GM18867 (cell line): ENCODE measurements at regions not wholly inside any gene's neighbourhood (a gene's known extent, or its start where the extent isn't known, plus 50 kb on each side); places are given as distances from the start of the nearest gene placed in this dataset.
"Not testable (repeated sequence)": the region's sequence is repeated elsewhere in the genome, so short reads cannot be mapped to it uniquely, and the experiment has no call there.

ENCODE experiments used
- ATAC-seq: cut with Tn5 transposase; IDR thresholded peaks from one replicate; pipeline ENCODE4 v1.9.1; 2021; ENCODE audit warnings: mild to moderate bottlenecking, moderate library complexity; ENCODE audit not compliant: unreplicated experiment

DNA sequence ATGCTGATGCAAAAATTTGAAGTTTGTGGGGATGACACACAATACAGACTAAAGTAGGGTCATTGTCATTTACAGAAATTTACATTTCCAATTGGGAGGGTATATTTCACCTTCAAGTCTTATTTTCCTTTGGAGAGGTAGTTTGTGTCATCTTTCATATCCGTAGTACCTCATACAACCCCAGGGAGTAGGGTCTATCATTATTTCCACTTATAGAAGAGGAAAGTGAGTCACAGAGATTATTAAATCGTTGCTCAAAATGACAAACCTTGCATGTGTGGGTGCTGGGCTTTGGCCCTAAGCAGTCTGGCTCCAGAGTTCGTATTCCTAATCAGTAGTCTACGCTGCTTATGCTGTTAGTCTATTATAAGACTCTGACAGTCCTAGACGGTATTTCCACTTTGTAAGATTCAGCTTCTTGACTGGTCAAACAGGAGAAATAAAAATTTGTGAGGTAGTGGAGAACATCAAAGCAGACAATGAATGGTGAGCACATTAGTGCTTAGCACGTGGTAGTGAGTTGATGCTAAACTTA, 516.5 kb downstream of the PCDH7 start:
- no peak for ATAC-seq

DNA sequence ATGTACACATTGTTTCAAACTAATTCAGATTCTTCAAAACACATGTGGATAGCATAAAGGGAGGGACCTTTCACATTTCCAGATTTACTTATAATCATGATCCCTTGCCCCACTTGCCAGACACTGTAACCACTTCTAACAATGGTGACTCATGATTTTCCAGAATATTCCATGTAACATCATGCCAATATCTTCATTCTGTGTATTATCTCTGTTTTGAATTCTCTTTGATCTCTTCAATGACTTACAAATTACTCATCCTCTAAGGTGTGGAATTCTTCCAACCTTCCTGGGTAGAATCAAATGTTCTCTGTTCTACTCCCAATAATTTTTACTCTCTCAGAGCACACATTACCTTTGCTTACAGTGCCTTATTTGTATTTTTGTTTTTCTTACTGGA, 517.1 kb downstream of the PCDH7 start:
- no peak for ATAC-seq

DNA sequence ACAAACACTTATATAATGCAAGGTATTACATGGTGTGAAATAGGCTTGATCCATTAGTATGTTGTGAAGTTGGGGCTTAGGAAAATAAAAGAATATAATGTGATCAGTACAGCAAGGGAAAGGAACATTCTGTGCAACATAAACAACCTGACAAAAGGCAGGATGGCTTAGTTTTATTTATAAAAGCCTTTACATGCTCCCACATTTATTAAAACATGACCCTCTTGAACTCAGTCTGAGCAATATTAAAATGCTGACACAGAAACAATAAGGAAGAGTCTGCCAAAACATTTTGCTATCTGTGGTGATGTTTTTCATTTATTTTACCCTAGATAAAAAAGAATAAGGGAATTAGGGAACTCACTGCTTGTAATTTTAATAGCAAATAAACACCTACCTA, 519.7 kb downstream of the PCDH7 start:
- ATAC-seq: no peak

DNA sequence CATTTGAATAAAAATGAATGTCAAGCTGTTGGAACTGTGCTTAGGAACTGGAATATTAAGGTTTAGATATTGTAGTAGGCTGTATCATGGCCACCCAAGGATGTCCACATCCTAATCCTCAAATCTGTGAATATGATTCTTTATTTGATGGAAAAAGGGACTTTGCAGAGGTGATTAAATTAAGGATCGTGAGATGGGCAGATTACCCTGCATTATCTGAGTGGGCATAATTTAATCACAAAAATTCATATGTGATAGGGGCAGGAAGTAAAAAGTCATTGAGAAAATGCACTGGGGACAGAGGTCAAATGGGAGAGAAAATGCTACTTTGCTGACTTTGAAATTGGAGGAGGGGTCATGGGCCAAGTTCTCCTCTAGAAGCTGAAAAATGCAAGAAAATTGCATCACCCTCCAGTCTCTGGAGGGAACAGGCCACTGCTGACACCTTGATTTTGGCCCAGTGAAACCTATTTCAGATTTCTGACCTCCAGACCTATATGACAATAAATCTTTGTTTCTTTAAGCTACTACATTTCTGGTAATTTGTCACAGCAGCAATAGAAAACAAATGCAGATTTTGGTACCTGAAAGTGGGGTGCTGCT, 521.4 kb downstream of the PCDH7 start:
- ATAC-seq: no peak

DNA sequence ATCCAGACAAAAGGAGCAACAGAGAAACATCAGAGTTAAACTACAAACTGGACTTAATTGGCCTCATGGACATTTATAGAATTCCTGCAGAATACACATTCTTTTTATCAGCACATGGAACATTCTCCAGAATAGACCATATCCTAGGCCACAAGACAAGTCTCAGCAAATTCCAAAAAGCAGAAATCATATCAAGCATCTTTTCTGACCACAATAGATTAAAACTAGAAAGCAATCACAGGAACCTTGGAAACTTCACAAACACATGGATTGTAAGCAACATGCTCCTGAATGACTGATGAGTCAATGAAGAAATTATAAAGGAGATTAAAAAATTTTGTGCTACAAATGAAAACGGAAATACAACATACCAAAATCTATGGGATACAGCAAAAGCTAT, 526.7 kb downstream of the PCDH7 start:
- no peak for ATAC-seq

DNA sequence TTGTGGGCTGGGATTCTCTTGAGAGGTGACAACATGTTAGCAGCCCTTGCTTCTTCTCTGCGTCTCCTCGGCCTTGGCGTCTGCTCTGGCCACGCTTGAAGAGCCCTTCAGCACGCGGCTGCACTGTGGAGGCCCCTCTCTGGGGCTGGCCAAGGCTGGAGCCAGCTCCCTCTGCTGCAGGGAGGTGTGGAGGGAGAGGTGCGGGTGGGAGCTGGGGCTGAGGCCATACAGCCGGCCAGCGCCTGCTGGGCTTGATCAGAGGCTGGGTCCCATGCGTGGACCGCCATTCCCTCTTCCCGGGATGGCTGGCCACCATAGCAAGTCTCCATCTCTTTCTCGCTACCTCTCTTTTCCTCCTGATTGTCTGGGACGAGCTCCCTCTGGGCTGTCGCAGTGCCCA, 539.0 kb downstream of the PCDH7 start:
- ATAC-seq: no peak

DNA sequence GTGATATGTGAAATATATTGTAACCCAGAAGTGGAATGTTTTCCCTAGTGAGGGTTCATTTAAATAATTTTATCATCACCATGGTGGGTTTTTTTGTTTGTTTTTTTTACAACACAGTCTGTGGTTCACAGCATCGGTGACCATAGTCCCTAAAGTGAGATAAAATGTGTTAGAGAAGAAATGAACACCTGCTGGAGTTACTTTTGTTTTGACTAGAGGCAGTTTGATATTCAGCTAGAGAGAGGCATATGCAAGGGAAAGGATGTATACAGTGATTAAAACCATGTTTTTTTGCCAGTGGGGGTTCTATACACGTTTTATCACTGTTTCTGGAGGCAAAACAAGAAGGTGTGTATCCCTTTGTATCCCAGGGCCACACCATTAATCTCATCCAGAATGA, 541.5 kb downstream of the PCDH7 start:
- ATAC-seq: peak; percentile 53

DNA sequence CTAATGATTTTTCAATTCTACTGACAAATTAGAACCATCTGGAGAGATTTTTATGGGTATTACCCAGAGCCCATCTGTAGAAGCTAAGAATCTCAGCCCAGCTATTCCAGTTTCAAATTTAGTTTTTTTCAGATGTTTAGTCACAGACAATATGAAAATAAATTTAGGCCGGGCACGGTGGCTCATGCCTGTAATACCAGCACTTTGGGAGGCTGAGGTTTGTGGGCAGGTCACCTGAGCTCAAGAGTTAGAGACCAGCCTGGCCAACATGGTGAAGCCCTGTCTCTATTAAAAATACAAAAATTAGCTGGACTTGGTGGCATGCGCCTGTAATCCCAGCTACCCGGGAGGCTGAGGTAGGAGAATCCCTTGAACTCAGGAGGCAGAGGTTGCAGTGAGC, 545.9 kb downstream of the PCDH7 start:
- ATAC-seq: not testable (repeated sequence)

DNA sequence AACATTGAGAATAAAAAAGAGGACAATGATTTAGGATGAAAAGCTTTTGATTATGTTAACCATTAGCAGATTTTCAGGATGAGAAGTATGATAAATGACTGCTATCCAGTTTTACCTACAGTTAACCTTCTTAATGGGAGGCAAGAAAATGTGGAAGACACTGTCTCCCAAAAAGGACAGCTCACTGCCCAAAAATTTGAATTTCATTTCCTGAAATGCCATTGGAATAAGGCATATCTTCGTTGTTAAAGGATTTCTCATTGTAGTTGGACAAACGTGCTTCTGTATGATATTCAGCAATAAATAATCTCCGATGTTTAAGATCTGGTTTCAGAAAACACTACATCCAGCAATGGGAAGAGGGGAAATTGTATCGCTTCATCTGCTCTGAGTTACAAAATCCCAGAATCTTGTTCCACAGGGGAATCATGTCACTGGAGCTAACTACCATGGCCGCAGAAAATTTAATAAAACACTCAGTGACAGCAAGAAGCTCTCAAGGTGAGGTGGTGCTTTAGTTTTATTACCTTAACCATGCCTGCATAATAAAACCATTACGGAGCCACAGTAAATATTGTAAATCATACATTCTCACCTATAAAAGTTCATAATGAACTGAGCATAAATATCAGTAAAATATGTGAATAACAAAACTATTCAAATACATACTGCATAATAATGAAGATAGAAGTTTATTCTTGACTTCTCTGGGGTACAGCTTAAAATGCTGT, 552.3 kb downstream of the PCDH7 start:
- ATAC-seq: no peak

DNA sequence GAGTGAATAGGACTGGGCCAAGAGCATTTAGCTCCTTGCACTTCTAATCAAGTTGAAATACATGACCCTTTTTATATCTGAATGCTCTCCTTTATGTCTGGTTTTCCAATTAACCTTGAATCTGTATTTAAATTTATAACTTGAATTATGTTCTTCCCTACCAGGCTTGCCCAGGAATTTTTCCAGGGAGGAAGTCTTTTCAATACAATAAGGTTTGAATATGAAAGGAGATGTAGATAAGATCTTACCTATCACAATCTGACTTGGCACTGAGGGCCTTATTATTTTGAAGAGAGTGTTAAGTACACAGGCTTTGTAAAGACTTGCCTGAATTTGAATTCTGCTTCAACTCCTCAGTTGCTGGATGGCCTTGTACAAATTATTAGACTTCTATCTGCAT, 555.7 kb downstream of the PCDH7 start:
- no peak for ATAC-seq

DNA sequence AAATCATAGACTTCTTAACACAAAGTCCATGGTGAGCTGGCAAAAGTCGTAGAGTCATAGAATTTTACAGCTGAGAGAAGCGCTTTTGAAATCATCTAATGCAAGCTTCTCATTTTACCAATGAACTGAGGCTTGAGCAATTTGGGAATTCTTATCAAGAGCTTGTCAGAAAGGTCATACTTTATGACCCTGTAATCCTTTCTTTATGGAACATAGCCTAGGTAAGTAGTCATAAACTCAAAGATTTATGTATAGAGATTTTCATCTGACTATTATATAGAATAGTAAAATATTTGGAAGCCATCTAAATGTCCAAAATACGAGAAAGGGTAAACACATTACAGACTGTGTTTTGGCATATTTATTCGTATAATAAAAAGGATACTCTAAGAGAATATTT, 563.5 kb downstream of the PCDH7 start:
- no peak for ATAC-seq

DNA sequence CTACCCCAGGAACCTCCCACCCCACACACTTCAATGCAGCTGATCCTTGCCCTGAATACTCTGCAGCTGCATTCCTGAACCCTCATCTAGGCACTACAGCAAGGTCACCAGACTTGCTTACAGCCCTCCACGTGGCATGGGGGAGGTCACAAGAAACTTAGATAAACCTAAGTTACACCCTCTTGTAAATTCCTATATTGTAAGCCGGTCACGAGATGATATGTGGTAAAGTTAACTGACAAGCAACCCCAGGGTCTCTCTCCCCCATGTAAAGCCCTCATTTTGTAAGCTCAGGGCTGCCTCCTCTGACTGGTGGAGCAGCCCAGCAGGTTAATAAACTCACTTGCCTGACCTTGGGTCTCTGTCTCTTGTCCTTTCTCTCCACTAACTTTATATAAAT, 570.7 kb downstream of the PCDH7 start:
- peak; percentile 52 for ATAC-seq

DNA sequence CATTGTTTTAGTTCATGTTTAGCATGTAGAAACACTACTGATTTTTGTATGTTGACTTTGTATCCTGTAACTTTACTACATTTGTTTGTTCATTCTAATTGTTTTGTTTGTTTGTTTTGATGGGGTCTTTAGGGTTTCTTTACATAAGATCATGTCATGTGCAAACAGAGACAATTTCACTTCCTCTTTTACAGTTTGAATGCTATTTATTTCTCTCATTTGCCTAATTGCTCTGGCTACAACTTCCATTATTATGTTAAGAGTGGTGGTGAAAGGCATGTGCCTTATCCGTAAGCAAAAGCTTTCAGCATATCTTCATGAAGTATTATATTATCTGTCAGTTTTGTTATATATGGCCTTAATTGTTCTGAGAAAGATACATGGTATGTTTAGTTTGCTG, 571.1 kb downstream of the PCDH7 start:
- ATAC-seq: peak; percentile 95

DNA sequence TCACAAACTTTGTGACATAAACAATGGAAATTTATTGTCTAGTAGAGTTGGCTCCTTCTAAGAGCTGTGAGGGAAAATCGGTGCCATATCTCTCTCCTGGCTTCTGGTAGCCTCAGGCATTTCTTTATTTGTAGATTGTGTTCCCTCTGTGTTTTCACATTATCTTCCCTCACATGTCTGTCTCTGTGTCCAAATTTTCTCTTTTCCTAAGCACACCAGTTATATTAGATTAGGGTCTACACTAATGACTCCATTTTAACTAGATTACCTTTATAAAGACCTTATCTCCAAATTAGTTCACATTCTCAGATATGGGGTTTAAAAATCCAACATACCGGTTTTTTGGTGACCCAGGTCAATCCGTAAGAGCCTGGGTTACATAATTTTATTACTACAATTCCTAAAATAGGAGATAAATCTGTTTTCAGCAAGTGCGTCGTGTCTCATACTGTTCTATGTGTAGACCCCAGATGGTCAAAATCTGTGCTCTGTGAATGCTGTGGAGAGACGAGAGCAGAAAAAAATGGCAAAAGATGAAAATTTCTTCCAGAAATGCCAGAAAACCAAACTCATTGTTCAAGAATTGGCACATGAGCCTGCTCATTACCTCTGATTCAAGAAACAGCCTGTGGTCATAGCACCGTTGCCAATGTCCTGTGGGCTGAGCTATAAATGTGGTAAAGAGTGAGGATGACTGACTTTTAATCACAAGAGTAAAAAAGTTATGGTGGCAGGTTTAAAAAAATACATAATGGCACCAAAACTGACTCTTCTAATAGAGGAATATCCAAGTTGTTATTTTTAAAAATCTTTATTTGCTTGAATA, 574.7 kb downstream of the PCDH7 start:
- ATAC-seq: no peak

DNA sequence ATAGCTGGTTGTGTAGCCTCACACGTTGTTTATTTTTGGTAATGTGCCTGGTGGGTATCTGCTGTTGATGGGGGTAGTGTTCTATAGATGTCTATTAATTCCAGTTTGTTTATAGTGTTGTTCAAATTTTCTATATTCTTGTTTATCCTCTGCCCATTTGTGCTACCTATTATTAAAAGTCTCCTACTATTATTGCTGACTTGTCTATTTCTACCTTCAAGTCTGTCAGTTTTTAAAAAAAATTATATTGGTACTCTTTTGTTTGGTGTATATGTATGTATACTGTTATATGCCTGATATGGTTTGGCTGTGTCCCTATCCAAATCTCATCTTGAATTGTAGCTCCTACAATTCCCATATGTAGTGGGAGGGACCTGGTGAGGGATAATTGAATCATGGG, 578.6 kb downstream of the PCDH7 start:
- ATAC-seq: no peak

DNA sequence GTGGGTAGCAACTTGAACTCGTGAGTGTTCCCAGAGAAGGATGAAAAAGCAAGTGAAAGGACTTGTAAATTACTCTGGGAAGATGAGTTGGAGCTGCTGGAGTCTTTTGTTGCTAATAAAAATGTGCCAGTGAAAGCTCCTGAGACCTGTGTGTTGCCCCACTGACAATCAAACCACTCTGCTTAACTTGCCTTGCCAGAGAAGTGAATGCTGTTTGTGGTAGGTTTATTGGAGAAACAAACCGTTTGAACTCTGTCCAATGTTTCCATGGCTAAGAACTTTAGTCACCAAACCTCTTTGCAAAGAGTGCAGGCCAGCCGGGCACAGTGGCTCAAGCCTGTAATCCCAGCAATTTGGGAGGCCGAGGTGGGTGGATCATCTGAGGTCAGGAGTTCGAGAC, 586.9 kb downstream of the PCDH7 start:
- ATAC-seq: no peak

DNA sequence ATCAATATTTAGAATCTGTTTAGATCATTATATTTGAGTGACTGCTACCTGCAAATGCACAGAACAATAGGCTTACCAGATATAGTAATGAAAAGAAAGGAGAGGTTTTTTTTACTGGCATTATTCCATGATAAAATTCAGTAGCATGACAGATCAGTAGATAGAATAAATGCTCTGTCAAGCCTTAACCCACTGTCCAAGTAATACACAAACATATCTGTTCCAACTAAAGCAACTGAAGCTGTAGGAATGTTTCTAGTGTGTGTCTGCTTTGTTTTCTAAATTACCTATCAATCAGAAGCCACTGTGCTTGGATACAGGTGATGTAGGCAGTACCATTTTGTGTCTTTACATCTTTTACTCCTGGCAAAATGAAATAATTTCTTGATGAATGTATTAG, 604.6 kb downstream of the PCDH7 start:
- no peak for ATAC-seq

DNA sequence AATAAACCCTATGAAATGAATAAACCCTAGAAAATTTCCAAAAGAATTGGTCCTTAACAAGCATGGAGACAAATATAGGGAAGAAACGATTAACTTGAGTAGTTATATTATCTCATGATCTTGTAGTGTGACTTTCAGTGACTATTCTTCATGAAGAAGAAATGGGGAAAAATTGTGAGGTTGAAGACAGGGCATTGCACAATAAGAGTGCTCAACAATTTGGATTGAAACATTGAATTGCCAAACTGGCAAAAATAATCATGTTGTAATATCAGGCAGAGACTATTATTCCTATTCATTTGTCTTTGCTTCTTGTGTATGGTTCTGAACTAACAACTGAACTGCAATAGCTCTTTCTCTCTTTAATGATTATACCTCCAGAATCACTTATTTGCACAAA, 605.1 kb downstream of the PCDH7 start:
- no peak for ATAC-seq

DNA sequence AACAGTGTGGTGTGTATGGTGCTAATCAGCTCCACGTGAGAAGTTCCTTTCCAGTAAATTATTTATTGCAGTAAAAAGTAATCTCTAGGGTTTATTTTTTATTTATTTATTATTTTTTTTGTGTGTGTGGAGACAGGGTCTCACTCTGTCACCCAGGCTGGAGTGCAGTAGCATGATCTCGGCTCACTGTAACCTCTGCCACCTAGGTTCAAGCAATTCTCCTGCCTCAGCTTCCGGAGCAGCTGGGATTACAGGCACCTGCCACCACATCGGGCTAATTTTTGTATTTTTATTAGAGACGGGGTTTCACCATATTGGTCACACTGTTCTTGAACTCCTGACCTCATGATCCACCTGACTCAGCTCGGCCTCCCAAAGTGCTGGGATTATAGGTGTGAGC, 606.9 kb downstream of the PCDH7 start:
- ATAC-seq: no peak

DNA sequence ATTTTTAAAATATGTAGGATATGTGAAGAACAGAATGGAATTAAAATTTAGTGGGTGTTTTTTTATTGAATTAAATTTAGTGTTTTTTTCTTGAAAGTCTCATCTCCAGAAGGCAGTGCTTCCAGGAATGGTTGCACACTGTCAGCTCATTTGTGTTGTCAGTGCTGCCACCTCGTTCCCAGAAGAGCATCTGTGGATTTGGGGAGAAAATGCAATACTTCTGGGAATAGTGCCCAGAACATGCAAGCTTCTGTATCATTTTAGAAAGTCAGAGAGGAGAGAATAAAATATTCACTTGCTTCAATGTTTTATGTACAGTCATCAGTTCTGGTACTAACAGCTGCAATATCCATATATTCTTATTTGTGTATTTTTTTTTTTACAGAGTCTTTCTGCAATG, 608.8 kb downstream of the PCDH7 start:
- no peak for ATAC-seq

DNA sequence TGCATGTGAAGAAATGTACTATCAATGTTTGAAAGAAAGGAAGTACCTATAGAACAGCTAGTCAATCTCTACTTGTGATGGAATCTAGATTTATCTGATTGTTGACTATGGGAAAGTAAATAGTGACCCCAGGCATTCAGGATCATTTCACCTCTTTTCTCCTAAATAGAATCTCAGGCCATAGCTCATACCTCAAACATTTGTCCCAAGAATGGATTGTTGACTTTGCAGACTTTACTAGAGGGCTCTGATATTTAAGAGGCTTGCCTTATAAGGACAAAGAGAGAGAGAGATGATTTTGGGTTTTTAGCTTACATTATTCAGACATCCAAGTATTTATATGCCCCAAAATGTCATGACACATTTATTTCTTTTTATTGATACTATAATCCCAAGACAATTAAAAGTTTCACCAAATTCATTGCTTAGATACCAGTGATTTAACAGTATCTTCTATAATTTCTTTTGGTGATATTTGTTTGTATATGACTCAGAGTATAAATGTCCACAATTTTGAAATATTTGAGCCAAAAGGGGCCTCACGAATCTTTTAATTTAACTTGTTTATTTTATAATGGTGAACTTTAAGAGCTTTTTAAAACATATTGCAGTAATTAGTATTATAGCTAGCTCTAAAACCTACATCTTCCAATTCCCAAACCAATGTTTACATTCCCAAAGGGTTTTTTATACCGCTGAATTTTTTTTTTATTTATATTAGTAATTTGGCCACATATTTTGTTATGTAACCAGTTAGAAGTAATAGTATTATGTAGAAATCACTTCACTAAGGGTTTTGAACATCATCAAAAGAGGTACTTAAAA, 614.1 kb downstream of the PCDH7 start:
- no peak for ATAC-seq
